ENCODE measurements at regions not wholly inside any gene's neighbourhood (a gene's known extent, or its start where the extent isn't known, plus 50 kb on each side); places are given as distances from the start of the nearest gene placed in this dataset.

GRCh38 chr22:44422746-44423380 lies 75.2 kb downstream of the RTL6 start:
- FAIRE-seq (no peak), DNase-seq (ENCODE audit: insufficient read length) (no peak)
- TF ChIP-seq TAF1 (IDR thresholded peaks at IDR 0.05; ENCODE audit: borderline replicate concordance, low read depth, low read length), result no peak
- no peak for TF ChIP-seq POLR2AphosphoS5 (IDR thresholded peaks at IDR 0.05; ENCODE audit: low read depth, low read length)
- TF ChIP-seq POLR2A (IDR thresholded peaks at IDR 0.05; ENCODE audit: low read depth, low read length), result no peak

- TF ChIP-seq TAF1 (IDR thresholded peaks at IDR 0.05; ENCODE audit: borderline replicate concordance, low read depth, low read length) (no peak), POLR2A (IDR thresholded peaks at IDR 0.05; ENCODE audit: low read depth, low read length) (no peak), POLR2AphosphoS5 (IDR thresholded peaks at IDR 0.05; ENCODE audit: low read depth, low read length) (no peak)
- DNase-seq (ENCODE audit: insufficient read length) (no peak), FAIRE-seq (no peak)
Measured at GRCh38 chr22:44419429-44419828, 78.6 kb downstream of the RTL6 start.

GRCh38 chr22:44413211-44413610 lies 84.8 kb downstream of the RTL6 start:
- FAIRE-seq (no peak), DNase-seq (ENCODE audit: insufficient read length) (no peak)
- TF ChIP-seq POLR2AphosphoS5 (IDR thresholded peaks at IDR 0.05; ENCODE audit: low read depth, low read length), result no peak
- no peak for TF ChIP-seq POLR2A (IDR thresholded peaks at IDR 0.05; ENCODE audit: low read depth, low read length)
- no peak for TF ChIP-seq TAF1 (IDR thresholded peaks at IDR 0.05; ENCODE audit: borderline replicate concordance, low read depth, low read length)

GRCh38 chr22:44412136-44412731 lies 85.8 kb downstream of the RTL6 start:
- DNase-seq (ENCODE audit: insufficient read length), result no peak

GRCh38 chr22:44411226-44412135 lies 86.6 kb downstream of the RTL6 start:
- FAIRE-seq (no peak), DNase-seq (ENCODE audit: insufficient read length) (no peak)
- TF ChIP-seq POLR2A (IDR thresholded peaks at IDR 0.05; ENCODE audit: low read depth, low read length) (no peak), TAF1 (IDR thresholded peaks at IDR 0.05; ENCODE audit: borderline replicate concordance, low read depth, low read length) (no peak), POLR2AphosphoS5 (IDR thresholded peaks at IDR 0.05; ENCODE audit: low read depth, low read length) (no peak)

More at GRCh38 chr22:44412136-44412731, 85.8 kb downstream of the RTL6 start:
- FAIRE-seq, result no peak
- no peak for TF ChIP-seq POLR2AphosphoS5 (IDR thresholded peaks at IDR 0.05; ENCODE audit: low read depth, low read length)
- no peak for TF ChIP-seq POLR2A (IDR thresholded peaks at IDR 0.05; ENCODE audit: low read depth, low read length)
- no peak for TF ChIP-seq TAF1 (IDR thresholded peaks at IDR 0.05; ENCODE audit: borderline replicate concordance, low read depth, low read length)

GRCh38 chr22:44410451-44410991 lies 87.5 kb downstream of the RTL6 start:
- FAIRE-seq (no peak), DNase-seq (ENCODE audit: insufficient read length) (no peak)
- no peak for TF ChIP-seq POLR2AphosphoS5 (IDR thresholded peaks at IDR 0.05; ENCODE audit: low read depth, low read length)
- TF ChIP-seq TAF1 (IDR thresholded peaks at IDR 0.05; ENCODE audit: borderline replicate concordance, low read depth, low read length), result no peak
- no peak for TF ChIP-seq POLR2A (IDR thresholded peaks at IDR 0.05; ENCODE audit: low read depth, low read length)

GRCh38 chr22:44409974-44410316 lies 88.1 kb downstream of the RTL6 start:
- DNase-seq (ENCODE audit: insufficient read length), result no peak

GRCh38 chr22:44409211-44409973 lies 88.6 kb downstream of the RTL6 start:
- FAIRE-seq (no peak), DNase-seq (ENCODE audit: insufficient read length) (no peak)

More at GRCh38 chr22:44409974-44410316, 88.1 kb downstream of the RTL6 start:
- FAIRE-seq, result no peak
- TF ChIP-seq POLR2A (IDR thresholded peaks at IDR 0.05; ENCODE audit: low read depth, low read length) (no peak), POLR2AphosphoS5 (IDR thresholded peaks at IDR 0.05; ENCODE audit: low read depth, low read length) (no peak)

GRCh38 chr22:44408829-44409192 lies 89.2 kb downstream of the RTL6 start:
- DNase-seq (ENCODE audit: insufficient read length) (no peak), FAIRE-seq (no peak)
- TF ChIP-seq TAF1 (IDR thresholded peaks at IDR 0.05; ENCODE audit: borderline replicate concordance, low read depth, low read length) (no peak), POLR2A (IDR thresholded peaks at IDR 0.05; ENCODE audit: low read depth, low read length) (no peak), POLR2AphosphoS5 (IDR thresholded peaks at IDR 0.05; ENCODE audit: low read depth, low read length) (no peak)

More at GRCh38 chr22:44409211-44409973, 88.6 kb downstream of the RTL6 start:
- no peak for TF ChIP-seq POLR2AphosphoS5 (IDR thresholded peaks at IDR 0.05; ENCODE audit: low read depth, low read length)
- TF ChIP-seq TAF1 (IDR thresholded peaks at IDR 0.05; ENCODE audit: borderline replicate concordance, low read depth, low read length), result no peak

- FAIRE-seq (no peak), DNase-seq (ENCODE audit: insufficient read length) (no peak)
- TF ChIP-seq TAF1 (IDR thresholded peaks at IDR 0.05; ENCODE audit: borderline replicate concordance, low read depth, low read length), result no peak
- TF ChIP-seq POLR2AphosphoS5 (IDR thresholded peaks at IDR 0.05; ENCODE audit: low read depth, low read length), result no peak
- no peak for TF ChIP-seq POLR2A (IDR thresholded peaks at IDR 0.05; ENCODE audit: low read depth, low read length)
Measured at GRCh38 chr22:44407987-44408828, 89.8 kb downstream of the RTL6 start.

All from GM12892 (cell line).